ENCODE measurements at regions not wholly inside any gene's neighbourhood (a gene's known extent, or its start where the extent isn't known, plus 50 kb on each side); places are given as distances from the start of the nearest gene placed in this dataset.

DNA sequence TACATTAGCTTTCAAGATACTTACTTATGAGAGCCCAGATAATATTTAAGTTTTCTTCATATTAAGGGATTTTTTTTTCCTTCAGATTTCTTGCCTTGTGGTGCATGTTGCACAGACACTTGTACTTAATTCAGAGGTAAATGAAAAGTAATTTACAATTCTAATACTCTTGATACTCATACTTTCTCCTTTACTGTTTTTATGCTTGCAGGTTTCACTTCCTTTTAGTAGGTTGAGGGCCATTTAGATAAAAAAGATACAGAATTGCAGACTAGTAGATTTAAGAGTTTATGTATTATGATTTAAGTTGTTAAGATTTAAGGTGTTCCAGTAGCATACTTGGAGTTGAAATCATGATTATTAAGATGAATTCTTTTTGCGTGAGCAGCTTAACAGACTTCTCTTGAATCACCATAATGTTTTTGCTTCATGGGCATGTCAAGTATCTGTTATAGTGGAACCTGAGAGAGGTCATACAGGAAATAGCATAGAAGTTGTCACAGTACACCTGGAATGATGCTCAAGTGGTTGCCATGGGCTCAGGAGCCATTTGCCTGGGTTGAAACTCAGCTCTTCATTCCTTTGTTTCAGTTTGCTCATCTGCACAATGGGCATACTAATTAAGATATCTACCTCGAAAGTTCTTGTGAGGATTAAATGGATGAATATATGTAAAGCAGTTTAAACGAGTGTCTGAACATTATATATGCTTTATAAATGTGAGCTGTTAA is 174.8 kb upstream of the PRPS1L1 start:
- DNase-seq, result no peak

DNA sequence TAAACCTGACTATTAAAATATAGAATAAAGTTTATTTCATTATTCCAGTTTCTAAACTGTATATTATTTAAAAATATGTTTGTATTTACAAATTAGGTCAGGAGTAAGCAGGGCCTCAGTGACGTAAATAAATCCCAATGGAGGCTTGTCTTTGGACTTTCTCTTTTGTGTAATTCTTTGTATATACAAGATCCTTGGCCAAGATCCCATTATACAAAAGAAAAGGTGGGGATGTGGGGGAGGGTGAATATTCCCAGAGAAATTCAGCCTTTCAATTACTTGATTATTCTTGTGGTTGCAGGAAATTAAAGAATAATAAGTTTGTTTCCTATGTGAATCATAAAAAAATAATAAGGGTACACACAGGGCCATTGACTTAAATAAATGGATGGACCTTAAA is 178.7 kb upstream of the PRPS1L1 start:
- DNase-seq, result no peak

DNA sequence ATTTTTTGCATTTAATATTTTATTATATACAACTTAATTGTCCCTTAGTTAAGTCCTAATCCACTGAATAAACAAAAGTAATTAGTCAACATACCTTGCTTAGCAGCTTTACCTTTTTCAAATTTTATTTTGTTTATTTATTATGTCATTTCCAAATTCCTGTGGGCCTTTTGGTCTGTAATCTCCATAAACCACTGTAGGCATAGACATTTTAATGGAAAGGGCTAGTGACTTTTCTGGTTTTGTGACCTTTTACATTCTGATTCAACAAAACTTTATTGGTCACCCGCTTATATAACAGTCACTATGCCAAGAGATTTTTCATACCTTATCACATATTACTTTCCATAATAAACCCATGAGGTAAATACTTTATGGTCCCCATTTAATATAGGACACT is 181.3 kb upstream of the PRPS1L1 start:
- no peak for DNase-seq

DNA sequence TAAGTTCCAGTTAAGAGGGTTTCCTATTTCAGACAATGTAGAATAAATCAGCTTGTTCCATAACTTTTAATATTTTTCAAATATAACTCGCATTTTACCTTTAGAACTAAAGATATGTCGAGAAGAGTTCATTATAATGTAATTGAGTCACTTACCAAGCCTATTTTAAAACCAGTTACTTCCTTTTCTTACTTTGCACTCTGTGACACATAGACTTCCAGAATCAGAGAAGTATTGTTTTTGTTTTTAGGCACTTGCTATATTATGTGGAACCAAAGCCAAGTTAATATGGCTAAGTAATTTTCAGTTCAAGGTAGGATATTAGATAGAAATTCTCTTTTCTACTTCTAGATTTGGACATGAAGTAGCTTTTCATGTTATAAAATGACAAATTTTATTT is 182.7 kb upstream of the PRPS1L1 start:
- DNase-seq, result no peak

DNA sequence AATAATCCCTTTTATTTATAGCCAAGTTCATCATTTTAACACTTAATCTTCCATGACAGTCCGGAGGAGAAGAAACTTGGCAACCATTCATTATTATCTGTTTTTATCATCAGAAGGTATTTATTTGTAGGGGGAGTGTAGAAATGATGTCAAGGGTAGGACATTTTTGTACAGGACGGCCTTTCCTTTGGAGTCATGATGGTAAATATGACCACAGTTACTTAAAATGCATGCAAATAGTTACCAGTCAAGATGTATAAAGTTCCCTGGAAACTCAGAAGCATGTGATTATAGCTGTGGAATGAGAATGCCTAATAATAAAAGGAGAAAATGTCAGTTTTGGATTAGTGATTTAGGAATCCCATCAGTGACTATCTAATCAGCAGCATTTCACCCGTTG is 183.1 kb upstream of the PRPS1L1 start:
- DNase-seq, result no peak

DNA sequence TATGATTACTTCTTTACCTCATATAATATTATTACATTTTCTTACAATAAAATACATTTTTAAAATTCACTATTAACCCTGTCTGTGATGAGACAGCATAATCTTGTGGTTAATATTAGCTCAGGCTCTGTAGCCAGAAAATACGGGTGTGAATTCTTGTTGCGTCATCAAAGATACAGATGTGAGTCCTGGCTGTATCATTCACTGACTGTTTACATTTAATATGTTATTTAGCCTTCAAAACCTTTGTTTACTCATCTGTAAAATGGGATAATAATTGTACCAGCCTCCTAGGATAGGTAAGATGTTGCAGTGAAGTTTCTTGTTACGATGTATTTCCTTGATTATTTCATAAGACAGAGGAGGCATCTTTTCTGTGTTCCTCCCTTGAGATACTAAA is 184.7 kb upstream of the PRPS1L1 start:
- DNase-seq, result no peak

DNA sequence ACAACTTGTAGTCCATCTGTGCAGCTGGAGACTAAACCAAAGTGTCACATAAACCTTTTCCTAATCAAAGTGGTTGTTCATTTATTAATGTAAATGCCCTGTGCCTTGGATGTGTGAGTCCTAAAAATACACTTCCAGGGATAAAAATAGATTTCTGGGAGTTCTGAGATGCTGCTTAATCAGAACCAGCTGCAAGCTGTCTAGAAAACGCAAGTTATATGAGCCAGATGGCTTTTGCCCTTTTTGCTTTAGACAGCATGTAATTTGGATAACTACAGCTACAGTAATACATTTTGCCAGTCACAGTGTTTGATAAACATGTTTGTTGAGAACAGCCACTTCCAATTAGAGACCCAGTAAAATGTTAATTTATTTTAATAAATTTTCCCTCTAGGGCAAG is 185.1 kb upstream of the PRPS1L1 start:
- no peak for DNase-seq

DNA sequence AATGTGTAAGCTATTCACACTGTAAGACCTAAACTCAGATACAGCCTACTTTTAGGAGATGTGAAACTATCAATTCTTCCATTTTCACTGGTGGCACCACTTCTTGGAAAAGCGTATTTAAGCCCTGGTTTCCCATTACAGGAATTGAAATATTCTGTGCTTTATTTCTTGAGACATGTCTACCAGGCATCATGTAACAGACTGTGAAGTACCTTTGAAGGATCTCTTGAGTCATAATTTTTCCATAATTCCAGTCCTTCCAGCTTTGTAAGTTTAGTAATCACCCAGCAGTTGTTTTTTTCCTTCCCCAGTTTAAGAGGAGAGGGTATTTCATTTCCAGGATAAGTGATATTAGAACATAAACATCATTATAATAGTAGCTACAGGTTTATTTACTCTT is 186.0 kb upstream of the PRPS1L1 start:
- no peak for DNase-seq

DNA sequence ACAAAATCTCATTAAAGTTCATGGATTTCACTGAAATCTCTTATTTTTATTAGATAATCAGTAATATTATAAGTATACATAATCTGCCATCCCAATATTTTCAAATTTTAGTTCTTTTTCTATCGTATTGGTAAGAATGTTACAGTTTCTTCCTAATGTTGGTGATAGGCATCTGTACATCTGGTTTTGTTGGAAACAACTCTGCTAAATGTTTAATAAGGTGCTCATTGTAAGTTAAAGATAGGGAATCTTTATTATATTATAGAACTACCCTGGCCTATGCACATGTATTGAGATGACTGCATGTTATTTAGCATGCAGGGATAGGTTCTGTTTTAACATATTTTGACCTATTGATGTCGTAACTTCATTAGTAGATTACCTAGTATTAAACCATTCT is 188.6 kb upstream of the PRPS1L1 start:
- DNase-seq, result no peak

DNA sequence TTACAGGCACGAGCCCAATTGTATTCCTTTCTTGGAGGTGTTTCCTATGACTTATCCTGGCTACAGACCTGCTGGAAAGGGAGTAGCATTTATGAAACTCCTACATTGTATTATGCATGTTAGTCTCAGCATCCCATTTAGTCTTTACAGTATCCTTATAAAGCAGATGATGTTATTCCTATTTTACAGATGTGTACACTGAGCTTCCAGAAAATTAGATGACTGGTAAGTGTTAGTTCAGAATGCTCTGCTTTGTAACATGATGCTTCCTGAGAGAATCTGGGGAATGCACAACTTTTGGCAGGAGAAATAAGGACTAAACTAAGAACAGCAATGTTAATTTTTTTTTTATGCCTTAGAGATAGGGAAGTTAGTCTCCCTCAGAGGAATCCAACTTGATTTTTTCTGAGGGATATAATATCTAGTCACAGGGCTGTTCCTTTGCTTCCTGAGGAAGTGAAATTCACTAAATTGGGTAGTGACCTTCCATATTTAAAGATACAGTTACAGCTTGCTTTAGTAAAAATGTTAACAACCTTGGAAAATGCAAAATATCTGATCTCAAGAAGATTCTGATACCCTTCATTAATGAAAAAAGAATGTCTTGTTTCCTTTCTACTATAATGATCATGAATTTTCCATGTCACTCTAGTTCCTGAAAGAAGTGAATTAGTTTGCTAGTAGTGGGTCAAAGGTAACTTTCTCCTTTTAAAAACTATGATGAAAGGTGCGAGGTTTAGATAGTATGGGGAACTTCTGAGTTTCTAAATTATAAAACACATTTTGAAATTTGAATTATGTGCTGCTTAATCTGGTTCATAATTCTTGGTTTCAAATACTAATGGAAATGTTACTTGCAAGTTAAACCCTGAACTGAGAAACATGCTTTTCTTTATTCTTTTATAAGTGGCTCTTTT is 194.0 kb upstream of the PRPS1L1 start:
- DNase-seq, result no peak

DNA sequence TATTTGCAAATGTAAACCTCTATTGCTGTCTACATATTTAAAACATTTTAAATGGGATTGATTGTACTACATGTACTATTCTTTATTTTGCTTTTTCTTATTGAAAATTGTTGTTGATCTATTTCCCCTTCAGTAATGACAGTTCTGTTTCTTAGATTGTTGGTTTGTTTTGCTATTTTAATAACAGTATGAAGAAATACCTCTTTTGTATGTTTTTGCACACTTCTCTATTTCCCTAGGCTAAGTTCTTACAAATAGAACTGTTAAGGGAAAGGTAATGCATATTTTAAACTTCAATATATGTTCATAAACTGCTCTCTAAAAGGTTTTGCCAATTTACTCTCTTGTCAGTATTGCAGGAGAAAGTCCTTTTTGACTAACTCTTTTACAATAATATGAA is 195.0 kb upstream of the PRPS1L1 start:
- no peak for DNase-seq

DNA sequence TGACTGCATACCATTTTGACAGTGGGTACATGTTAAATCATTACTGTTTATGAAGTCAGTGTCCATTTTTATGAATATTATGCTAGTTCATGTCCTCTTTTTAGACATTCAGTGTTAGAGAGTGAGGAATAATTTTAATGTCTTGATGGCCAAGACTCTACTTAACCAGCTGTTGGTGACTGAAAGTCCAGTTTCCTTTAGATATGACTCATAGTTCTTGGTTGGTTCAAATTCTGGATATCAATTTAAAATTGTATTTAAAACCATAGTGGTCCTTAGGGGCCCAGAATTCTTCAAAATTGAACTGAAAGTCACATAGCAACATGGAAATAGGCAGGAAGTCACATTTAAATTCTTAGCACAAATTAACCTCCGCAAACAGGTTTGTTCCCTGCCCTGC is 196.5 kb upstream of the PRPS1L1 start:
- no peak for DNase-seq

DNA sequence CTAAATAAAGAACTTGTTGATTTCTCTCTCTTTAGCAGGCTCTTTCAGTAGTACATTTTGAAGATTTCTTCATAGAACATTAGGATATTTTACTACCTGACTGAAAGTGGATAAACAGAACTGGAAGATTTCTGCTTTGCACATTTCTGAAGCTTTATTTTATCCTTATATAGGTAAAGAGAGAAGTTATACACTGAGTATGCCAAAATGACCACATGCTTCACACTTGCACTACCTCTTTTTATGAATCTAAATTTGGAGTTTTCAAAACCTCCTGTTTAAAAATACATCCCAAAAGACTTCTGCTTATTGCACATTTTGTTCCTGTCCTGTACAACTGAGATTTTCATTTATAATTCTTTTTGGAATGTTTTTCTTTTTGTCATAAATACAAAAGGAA is 197.4 kb upstream of the PRPS1L1 start:
- DNase-seq, result no peak

DNA sequence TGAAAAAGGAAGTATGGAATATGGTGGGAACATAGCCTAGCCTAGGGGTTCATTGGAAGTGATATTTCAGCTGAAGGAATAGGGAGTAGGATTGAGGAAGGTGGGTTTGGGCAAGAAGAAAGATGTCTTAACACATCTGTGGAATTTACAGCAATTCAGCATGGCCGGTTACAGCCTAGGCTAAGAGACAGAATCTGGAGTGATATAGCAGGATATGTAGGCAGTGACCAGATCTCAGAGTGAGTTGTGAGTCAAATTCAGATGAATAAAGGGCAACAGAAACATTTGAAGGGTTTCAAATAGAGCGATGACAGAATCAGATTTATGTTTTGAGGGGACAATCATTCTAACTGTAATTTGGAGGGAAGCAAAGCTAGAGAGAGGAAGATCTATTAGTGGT is 199.0 kb upstream of the PRPS1L1 start:
- DNase-seq, result no peak

DNA sequence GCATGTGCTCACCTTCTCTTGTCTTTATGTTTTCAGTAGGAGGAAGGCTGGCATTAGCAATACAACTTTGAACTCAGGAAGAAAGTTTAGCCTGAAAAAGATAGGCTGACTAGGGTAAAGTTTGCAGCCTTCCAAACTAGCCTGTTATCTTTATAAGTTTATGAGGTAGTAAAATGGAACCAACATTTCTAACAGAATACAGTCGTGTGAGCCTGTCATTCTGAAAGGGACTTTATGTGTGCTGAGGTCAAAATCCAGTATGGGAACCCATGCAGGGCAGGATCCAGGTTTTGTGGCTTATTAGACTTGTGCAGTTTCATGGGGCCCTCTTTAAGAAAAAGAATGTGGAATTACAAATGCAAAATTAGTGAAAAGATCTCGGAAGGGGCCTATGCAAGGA is 201.0 kb upstream of the PRPS1L1 start:
- no peak for DNase-seq

DNA sequence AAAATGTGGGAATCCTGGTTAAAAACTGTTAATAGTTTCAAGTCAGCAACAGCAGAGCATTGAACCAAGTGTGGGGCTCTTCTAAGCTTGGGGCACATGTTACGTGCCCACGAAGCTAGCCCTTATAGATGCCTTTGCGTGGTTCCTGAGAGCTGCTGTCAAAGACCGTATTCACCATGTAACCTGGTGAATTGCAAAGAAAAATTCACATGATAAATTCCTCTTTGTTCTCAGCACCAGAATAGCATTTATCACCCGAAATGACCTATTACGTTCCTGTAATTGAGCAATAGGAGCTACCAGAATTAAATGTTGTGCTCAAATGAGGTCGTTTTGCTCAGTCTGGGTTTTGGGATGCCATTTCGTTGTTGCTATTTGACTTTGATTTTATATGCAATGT is 202.6 kb upstream of the PRPS1L1 start:
- DNase-seq, result no peak

DNA sequence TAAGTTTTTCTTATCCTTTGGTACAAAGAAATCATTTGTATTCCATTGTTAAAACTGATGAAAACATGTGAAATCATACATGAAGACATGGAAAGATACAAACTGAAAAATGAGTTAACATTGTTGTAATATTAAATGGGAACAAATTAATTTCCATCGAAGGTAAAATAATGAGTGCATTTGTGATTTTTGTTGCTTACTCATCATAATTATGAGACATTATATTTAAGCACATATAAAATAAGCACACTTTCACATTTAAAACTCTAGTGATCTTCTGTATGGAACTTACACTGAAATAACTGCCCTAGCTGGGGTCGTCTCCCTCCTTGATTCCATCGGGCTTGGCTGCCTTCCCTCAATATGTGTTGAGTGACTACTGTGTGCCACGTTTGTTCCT is 204.2 kb upstream of the PRPS1L1 start:
- no peak for DNase-seq

DNA sequence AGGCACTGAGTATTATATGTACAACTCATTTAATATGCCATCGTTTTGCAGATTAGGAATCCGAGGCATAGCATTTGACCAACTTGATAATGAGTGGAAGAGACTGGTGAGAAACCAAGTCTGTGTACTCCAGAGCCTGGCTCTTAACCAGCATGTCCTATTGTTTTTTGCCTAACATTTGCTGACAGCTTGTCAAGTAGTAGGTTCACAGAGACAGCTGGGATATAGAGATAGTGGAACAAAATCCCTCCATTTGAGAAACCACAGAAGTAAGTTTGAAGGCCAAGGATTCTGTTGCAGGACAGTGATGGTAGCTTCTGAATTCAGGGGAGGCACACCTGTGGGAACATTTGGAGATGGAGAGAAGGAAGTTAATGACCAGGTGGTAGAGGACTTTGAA is 206.9 kb upstream of the PRPS1L1 start:
- no peak for DNase-seq

DNA sequence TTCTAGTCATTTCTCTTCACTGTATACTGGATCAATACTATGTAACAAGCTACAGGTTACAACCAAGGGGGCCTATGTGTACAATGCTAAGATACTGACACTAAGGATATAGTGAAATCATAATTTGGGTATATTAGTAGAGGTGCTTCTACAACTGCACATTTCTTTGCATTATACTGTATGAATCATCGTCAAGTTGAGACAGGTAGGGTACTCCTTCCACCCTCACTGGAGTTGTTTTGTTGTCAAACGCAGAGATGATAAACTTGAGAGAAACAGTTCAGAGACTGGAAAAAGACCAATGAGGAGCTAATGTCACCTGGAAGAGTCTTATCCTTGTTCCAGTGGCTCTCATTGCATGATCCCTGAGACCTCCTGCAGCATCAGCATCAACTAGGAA is 208.2 kb upstream of the PRPS1L1 start:
- DNase-seq, result no peak

DNA sequence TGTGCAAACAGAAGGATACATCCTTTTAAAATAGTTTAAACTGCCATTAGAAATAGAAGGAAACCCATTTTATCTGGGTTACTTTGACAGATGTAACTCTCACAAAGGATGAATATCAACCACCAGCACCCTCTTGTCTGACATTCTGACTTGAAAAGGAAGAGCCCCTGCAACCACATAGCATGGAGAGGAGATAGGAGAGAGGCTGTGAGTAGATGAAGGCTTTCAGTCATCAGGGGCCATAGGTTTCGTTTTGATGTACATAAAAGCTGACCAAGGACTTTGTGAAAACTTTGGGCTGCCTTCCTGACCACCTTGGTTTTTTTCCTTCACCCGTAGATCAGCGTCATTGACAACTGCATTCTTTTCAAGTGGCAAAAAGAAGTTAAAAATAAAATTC is 211.6 kb upstream of the PRPS1L1 start:
- no peak for DNase-seq

DNA sequence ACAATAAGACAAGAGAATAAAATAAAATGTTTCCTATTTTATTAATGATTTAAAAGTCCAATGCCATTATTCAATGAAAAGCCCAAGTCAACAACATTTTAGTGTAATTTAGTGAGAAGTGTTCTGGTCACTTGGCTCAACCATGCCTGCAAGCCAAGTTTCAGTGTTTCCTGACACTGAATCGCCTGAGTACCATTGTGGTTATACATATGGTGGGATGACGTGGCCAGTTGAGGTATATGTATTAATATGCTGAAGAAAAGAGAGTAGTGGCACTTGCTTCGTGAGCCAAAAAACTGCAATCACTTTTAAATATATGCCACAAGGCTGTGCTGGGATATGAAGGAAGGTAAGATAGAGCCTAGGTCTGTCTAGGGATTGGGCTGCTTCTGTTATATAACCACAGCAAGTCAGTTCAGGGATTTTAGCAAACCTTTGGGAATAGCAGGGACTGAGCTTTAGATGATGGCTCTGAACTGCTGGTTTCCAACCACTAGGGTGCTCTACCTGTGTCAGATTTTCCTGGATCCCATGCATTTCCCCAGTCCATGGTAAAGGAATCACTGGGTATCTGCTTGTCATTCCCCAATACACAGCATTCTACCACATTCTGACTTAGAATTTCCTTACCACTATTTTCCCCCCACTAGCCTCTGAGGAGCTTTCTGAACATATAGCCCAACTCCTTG is 214.0 kb upstream of the PRPS1L1 start:
- DNase-seq, result no peak

DNA sequence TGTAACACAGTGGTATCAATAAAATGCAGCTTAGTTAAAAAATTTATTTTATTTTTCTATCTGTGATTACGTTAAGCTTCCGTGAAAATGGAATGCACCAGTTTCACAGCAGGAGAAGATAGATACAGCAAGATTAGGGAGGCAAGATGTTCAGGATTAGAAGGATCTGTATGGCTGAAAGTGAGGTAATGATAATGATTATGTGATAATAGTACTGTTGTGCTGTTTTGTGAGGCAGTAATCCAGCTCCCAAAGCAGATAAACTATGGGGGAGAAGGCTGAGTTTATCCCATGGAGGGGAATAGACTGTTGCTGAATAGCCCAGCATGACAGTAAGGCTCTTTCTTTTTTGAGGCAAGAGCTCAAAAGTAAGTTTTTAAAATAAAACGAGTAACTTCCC is 216.1 kb upstream of the PRPS1L1 start:
- no peak for DNase-seq

DNA sequence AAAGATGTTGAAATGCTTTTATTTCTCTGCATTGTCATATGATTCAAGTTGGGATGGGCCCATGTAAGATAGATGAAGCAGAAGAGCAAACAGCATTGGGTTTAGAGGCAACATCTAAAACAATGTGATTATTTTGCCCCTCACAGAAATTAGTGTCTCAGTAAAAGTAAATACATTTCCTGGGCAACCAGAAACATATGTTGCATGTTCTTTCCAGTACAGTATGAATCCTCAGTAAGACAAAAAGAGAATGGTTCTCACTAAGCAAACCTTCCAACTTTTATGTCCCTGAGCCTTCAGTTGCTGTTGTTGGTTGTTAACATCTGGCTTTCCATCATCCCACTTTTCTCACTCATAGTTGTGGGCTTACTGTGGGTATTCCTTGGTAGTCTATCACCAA is 222.5 kb upstream of the PRPS1L1 start:
- no peak for DNase-seq

DNA sequence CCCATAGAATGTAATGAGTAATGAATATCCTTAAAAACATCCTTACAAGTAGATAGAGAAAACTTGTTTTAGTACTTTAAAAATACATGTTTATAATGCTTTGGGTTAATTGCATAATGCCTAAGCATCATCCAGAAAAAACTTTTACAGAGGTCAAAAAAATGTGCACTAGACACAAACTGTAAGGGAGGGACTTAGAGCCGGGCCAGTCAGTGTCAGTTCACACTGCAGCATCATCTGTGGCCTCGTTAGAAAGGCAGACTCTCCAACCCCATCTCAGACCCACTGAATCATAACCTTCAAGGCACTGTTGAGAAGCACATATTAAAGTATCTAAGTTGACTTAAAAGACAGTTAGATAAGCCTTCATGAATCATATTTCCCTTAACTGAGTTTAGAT is 230.1 kb upstream of the PRPS1L1 start:
- no peak for DNase-seq
